Activated T-helper 1 cell treated with anti-CD3 and anti-CD28 coated beads, Interleukin-12 subunit alpha, Interleukin-12 subunit beta, Interleukin-2, Interleukin-4 antibody, amounts not matched to agents 30 ng/mL and 10 ng/mL and 1 ng/mL, durations not matched to agents 14 hours and 24 hours and 36 hours (primary cell): ENCODE measurements at regions not wholly inside any gene's neighbourhood (a gene's known extent, or its start where the extent isn't known, plus 50 kb on each side); places are given as distances from the start of the nearest gene placed in this dataset.
"Not testable (repeated sequence)": the region's sequence is repeated elsewhere in the genome, so short reads cannot be mapped to it uniquely, and the experiment has no call there.

Experiments
- DNase-seq: peaks from one replicate; pipeline ENCODE4 v3.0.0; 2021; ENCODE audit warnings: low spot score
- H3K27ac Mint-ChIP-seq: one replicate; pipeline ENCODE4 v1.8.0; 2021; ENCODE audit warnings: mild to moderate bottlenecking, mixed read lengths
- H3K27me3 Mint-ChIP-seq: one replicate; pipeline ENCODE4 v1.8.0; 2022; ENCODE audit warnings: mild to moderate bottlenecking, moderate library complexity, mixed read lengths; ENCODE audit not compliant: insufficient read depth
- H3K36me3 Mint-ChIP-seq: one replicate; pipeline ENCODE4 v1.8.0; 2021; ENCODE audit warnings: low read depth, mixed read lengths
- H3K4me1 Mint-ChIP-seq: one replicate; pipeline ENCODE4 v1.8.0; 2021; ENCODE audit warnings: low read depth, mixed read lengths
- H3K4me3 Mint-ChIP-seq: one replicate; pipeline ENCODE4 v1.8.0; 2021; ENCODE audit warnings: mild to moderate bottlenecking, moderate library complexity, mixed read lengths
- H3K9me3 Mint-ChIP-seq: one replicate; pipeline ENCODE4 v1.8.0; 2021; ENCODE audit warnings: mixed read lengths
- intact Hi-C: fragments of 100-400 bp; cut with micrococcal nuclease; formaldehyde crosslinking; loops from one replicate; pipeline ENCODE4 v1.15.1; 2024

- Mint-ChIP-seq H3K4me3 (no peak overlapping the region), H3K36me3 (peaks cover 2% of the 10 kb centered on the region), H3K27me3 (peaks cover 4% of the 10 kb centered on the region), H3K4me1 (no peaks in the 10 kb centered on the region), H3K27ac (no peak overlapping the region), H3K9me3 (peaks cover 9% of the 10 kb centered on the region)
- no peak for DNase-seq
- intact Hi-C loops = no loop called here
Measured at GRCh38 chr2:238512247-238512867, 85.6 kb downstream of the ASB1 start.

GRCh38 chr2:238513346-238513745, 86.6 kb downstream of the ASB1 start:
- no peak overlapping the region for H3K27ac Mint-ChIP-seq
- no peak for DNase-seq
- peaks cover 4% of the 10 kb centered on the region for H3K27me3 Mint-ChIP-seq
- peaks cover 15% of the 10 kb centered on the region for H3K9me3 Mint-ChIP-seq
- no peaks in the 10 kb centered on the region for H3K4me1 Mint-ChIP-seq
- H3K4me3 Mint-ChIP-seq = no peak overlapping the region
- intact Hi-C loops = no loop called here
- H3K36me3 Mint-ChIP-seq = peaks cover 2% of the 10 kb centered on the region

GRCh38 chr2:238514024-238514423, 87.3 kb downstream of the ASB1 start:
- DNase-seq, intact Hi-C loops, H3K4me3 Mint-ChIP-seq, H3K4me1 Mint-ChIP-seq, H3K27me3 Mint-ChIP-seq, H3K27ac Mint-ChIP-seq, H3K36me3 Mint-ChIP-seq: not testable (repeated sequence)
- peaks cover 15% of the 10 kb centered on the region for H3K9me3 Mint-ChIP-seq

DNA sequence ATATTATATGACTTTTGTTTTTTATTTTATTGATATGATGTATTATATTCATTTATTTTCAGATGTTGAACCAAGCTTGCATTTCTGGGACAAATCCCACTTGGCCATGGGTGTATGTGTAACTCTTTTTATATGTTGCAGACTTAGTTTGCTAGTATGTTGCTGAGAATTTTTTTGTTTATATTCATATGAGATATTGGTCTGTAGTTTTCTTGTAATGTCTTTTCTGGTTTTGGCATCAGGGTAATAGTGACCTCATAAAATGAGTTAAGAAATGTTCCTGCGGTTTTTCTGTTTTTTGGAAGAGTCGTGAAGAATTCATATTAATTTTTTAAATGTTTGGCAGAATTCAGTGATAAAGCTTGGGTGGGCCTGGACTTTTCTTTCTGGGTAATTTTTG, 88.7 kb downstream of the ASB1 start:
- Mint-ChIP-seq H3K27ac (no peak overlapping the region), H3K4me1 (no peaks in the 10 kb centered on the region), H3K36me3 (peaks cover 2% of the 10 kb centered on the region), H3K9me3 (peaks cover 15% of the 10 kb centered on the region), H3K4me3 (no peak overlapping the region), H3K27me3 (peaks cover 4% of the 10 kb centered on the region)
- intact Hi-C loops = no loop called here
- no peak for DNase-seq

GRCh38 chr2:238517209-238517608, 90.5 kb downstream of the ASB1 start:
- DNase-seq = no peak
- Mint-ChIP-seq H3K4me3 (no peak overlapping the region), H3K4me1 (no peaks in the 10 kb centered on the region), H3K9me3 (peaks cover 15% of the 10 kb centered on the region), H3K36me3 (peaks cover 2% of the 10 kb centered on the region), H3K27ac (no peak overlapping the region), H3K27me3 (peaks cover 3% of the 10 kb centered on the region)
- intact Hi-C loops = no loop called here

DNA sequence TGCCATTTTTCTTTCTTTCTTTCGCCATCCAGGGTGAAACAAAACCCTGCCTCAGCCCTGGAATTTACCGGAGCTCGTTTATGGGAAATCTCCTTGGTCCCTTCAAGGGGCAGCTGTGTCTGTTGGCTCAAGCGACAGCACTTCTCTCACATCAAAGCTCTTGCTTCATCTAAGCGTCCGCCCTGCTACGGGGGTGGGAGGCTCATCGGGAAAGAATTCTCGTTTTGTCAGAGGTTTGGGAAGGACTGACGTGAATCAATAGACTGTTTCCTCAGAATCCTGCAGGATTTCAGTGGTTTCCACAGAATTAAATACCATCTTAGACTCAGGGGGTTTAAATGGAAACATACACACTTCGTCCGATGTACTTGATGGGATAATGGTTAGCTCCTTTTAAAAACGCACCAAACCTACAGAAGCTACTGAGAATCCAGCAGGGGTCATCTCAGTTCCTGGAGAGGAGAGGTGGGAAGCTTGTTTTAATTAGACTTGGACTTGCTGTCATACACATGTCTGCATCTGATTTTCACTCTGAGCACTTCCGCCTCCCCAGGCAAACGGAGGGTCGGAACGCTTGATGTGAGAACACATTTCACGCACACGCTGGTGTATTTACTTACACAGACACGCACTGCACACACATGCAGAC, 91.6 kb downstream of the ASB1 start:
- H3K4me1 Mint-ChIP-seq = no peaks in the 10 kb centered on the region
- H3K36me3 Mint-ChIP-seq = peaks cover 2% of the 10 kb centered on the region
- peaks cover 15% of the 10 kb centered on the region for H3K9me3 Mint-ChIP-seq
- H3K4me3 Mint-ChIP-seq = no peak overlapping the region
- peaks cover 3% of the 10 kb centered on the region for H3K27me3 Mint-ChIP-seq
- no peak for DNase-seq
- intact Hi-C loops = no loop called here
- H3K27ac Mint-ChIP-seq = no peak overlapping the region

- Mint-ChIP-seq H3K4me3 (no peak overlapping the region), H3K9me3 (peaks cover 15% of the 10 kb centered on the region), H3K4me1 (no peaks in the 10 kb centered on the region), H3K36me3 (peaks cover 2% of the 10 kb centered on the region), H3K27me3 (peaks cover 3% of the 10 kb centered on the region), H3K27ac (no peak overlapping the region)
- intact Hi-C loops = no loop called here
- no peak for DNase-seq
Measured at GRCh38 chr2:238518821-238519186, 92.1 kb downstream of the ASB1 start.

DNA sequence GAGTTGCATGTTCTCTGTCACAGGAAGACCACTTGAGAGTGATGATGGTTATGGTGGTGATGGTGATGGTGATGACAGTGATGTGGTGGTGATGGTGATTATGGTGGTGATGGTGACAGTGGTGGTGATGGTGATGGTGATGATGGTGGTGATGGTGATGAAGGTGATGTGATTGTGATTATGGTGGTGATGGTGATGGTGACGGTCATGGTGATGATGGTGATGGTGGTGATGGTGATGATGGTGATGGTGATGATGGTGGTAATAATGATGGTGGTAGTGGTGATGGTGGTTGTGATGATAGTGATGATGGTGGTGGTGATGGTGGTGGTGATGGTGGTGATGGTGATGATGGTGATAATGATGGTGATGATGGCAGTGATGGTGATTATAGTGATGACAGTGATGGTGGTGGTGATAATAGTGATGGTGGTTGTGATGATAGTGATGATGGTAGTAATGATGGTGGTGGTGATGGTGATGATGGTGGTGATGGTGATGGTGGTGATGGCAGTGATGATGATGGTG, 93.7 kb downstream of the ASB1 start:
- Mint-ChIP-seq H3K27me3 (peaks cover 3% of the 10 kb centered on the region), H3K9me3 (peaks cover 15% of the 10 kb centered on the region), H3K36me3 (peaks cover 2% of the 10 kb centered on the region), H3K4me1 (no peaks in the 10 kb centered on the region), H3K4me3 (no peak overlapping the region), H3K27ac (no peak overlapping the region)
- intact Hi-C loops = no loop called here
- no peak for DNase-seq

DNA sequence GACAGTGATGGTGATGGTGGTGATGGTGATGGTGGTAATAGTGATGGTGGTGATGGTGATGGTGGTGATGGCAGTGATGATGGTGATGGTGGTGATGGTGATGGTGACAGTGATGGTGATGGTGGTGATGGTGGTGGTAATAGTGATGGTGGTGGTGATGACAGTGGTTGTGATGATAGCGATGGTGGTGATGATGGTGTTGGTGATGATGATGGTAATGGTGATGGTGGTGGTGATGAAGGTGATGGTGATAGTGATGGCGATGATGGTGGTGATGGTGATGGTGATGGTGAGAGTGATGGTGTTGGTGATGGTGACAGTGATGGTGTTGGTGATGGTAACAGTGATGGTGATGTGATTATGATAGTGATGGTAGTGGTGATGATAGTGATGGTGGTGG, 94.3 kb downstream of the ASB1 start:
- DNase-seq = no peak
- intact Hi-C loops = no loop called here

DNA sequence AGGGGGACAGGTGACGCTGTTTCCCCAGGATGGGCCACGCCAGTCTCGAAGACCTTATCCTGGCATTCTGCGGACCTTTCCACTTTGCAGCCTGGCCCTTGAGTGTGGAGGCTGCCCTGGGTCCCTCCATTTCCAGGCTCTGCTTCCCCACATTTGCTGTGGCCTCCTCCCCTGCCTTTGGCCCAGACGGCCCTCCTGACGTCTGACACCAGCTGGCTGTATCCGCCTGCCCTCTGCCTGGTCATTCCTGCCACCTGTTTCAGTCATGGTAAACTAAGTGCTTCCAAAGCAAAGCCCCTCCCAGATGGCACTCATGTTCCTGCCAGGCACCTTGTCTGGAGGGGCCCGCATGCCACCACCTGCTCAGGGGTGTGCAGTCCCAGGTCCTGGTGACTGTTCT, 95.1 kb downstream of the ASB1 start:
- H3K27me3 Mint-ChIP-seq = peaks cover 2% of the 10 kb centered on the region

More for the DNA sequence above, 94.3 kb downstream of the ASB1 start:
- Mint-ChIP-seq H3K27ac (no peak overlapping the region), H3K36me3 (peaks cover 2% of the 10 kb centered on the region), H3K9me3 (peaks cover 15% of the 10 kb centered on the region), H3K4me3 (no peak overlapping the region), H3K27me3 (peaks cover under 1% of the 10 kb centered on the region), H3K4me1 (no peaks in the 10 kb centered on the region)

DNA sequence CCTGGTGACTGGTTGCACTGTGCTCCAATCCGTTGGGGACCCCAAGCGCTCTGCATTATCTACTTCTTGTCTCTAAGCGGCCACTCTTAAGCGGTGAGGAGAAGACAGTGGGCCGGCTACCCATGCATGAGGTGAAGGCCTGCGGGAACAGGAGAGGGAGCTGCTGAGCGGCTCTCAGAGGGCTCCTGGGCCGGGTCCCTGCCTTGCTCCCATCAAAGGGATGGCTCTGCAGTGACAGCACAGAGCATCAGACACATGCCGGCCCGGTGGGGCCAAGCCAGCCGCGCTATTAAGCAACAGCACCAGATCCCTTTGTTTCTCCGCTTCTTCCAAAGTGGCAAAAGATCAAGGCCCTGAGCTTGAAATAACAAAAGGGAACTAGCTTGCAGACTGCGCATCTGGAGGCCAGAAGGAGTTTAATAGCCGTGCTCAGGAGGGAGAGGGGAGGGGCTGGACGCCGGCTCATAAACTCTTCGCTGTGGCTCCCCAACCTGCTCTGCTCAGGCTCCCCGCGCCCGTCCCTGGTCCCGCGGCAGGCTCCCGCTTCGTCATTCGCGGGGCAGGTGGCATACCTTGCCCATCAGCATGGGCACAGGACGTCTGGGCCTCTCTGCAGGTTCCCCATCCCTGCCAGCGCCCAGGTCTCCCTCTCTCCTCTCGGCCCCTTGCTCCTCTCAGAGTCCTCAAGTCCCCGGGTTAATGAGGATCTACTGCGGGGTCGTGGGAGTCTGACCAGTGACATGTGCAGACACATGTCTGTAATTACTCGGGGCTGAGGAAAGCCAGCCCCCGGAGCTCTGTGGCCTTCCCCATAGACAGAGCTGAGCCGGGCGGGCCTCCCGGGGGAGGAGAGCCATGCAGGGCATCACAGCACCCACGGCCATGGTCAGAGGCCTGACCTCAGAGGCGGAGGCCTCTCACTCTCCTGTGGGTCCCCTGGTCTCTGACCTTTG, 96.7 kb downstream of the ASB1 start:
- Mint-ChIP-seq H3K36me3 (no peaks in the 10 kb centered on the region), H3K9me3 (no peaks in the 10 kb centered on the region), H3K27me3 (peaks cover 2% of the 10 kb centered on the region), H3K4me1 (no peaks in the 10 kb centered on the region), H3K27ac (no peak overlapping the region), H3K4me3 (no peak overlapping the region)
- intact Hi-C loops = no loop called here
- DNase-seq = no peak

More for the DNA sequence above, 95.1 kb downstream of the ASB1 start:
- no peak for DNase-seq
- Mint-ChIP-seq H3K27ac (no peak overlapping the region), H3K4me3 (no peak overlapping the region), H3K36me3 (no peaks in the 10 kb centered on the region), H3K9me3 (peaks cover 7% of the 10 kb centered on the region), H3K4me1 (no peaks in the 10 kb centered on the region)
- intact Hi-C loops = no loop called here

- intact Hi-C loops = no loop called here
- DNase-seq = no peak
- peaks cover 2% of the 10 kb centered on the region for H3K27me3 Mint-ChIP-seq
- H3K36me3 Mint-ChIP-seq = no peaks in the 10 kb centered on the region
- H3K27ac Mint-ChIP-seq = no peak overlapping the region
- no peaks in the 10 kb centered on the region for H3K9me3 Mint-ChIP-seq
- no peaks in the 10 kb centered on the region for H3K4me1 Mint-ChIP-seq
- H3K4me3 Mint-ChIP-seq = no peak overlapping the region
Measured at GRCh38 chr2:238524426-238524983, 97.8 kb downstream of the ASB1 start.
